Gastrocnemius medialis (tissue), 4 donors: ENCODE measurements at regions not wholly inside any gene's neighbourhood (a gene's known extent, or its start where the extent isn't known, plus 50 kb on each side); places are given as distances from the start of the nearest gene placed in this dataset.

Experiments used
- CTCF ChIP-seq, 5 experiments: fragments of 450-650 bp in 3 of 5; fragments of 200-600 bp in 2 of 5; sonication (generic) in 2 of 5; IDR thresholded peaks in 4 of 5; conservative IDR thresholded peaks in 1 of 5; 1 replicate in 4 of 5; 2 replicates in 1 of 5; pipeline ENCODE4 v1.5.1; 2016 to 2019; ENCODE audit warnings: antibody characterized with exemption in 5 of 5, mild to moderate bottlenecking in 3 of 5, moderate library complexity in 3 of 5
- POLR2A ChIP-seq, 2 donors: fragments of 450-650 bp; IDR thresholded peaks; one replicate each; pipeline ENCODE4 v1.6.1; 2017; ENCODE audit warnings: antibody characterized with exemption in 2 of 2, mild to moderate bottlenecking in 2 of 2, moderate library complexity in 2 of 2

- TF ChIP-seq POLR2A (IDR thresholded peaks at IDR 0.05) (no peak), CTCF (IDR thresholded peaks at IDR 0.05 in 4 of 5, conservative IDR thresholded peaks at IDR 0.05 in 1 of 5) (no peak)
Observed at GRCh38 chr10:131818510-131819234, 82.1 kb upstream of the PPP2R2D start.
